Fibroblast of villous mesenchyme (primary cell): ENCODE measurements at regions not wholly inside any gene's neighbourhood (a gene's known extent, or its start where the extent isn't known, plus 50 kb on each side); places are given as distances from the start of the nearest gene placed in this dataset.

Experiments used
- DNase-seq: peaks from one replicate; pipeline ENCODE4 v3.0.0-alpha.2; 2010; ENCODE audit warnings: low read depth
- H3K4me3 ChIP-seq: 2 replicates; pipeline ENCODE4 v1.5.1; 2011; ENCODE audit warnings: low read depth, mild to moderate bottlenecking, low read length
- TF ChIP-seq, protein P1 (sequence below): IDR thresholded peaks from 2 replicates; pipeline ENCODE4 v1.5.1; 2012; ENCODE audit warnings: low read depth, mild to moderate bottlenecking, low read length; ENCODE audit not compliant: insufficient read depth

DNA sequence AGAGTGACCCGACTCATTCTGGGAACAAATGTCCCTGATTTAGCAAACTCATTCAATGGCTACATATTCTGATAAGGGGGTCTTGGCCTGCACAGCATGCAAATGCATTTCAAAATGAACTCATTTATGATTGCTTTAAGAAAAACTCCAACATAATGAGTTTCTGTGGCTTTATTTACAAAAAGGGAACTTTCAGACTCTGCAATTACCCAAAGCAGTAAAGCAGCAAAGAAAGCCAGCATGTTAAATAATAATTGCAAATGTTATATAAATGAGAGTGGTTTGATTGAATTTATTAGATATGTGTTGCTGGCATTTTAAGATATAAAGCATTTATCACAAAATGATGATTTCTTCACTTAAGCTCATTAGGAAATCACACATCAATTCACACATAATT is 295.7 kb downstream of the FBXW7 start:
- TF ChIP-seq, protein P1, sequence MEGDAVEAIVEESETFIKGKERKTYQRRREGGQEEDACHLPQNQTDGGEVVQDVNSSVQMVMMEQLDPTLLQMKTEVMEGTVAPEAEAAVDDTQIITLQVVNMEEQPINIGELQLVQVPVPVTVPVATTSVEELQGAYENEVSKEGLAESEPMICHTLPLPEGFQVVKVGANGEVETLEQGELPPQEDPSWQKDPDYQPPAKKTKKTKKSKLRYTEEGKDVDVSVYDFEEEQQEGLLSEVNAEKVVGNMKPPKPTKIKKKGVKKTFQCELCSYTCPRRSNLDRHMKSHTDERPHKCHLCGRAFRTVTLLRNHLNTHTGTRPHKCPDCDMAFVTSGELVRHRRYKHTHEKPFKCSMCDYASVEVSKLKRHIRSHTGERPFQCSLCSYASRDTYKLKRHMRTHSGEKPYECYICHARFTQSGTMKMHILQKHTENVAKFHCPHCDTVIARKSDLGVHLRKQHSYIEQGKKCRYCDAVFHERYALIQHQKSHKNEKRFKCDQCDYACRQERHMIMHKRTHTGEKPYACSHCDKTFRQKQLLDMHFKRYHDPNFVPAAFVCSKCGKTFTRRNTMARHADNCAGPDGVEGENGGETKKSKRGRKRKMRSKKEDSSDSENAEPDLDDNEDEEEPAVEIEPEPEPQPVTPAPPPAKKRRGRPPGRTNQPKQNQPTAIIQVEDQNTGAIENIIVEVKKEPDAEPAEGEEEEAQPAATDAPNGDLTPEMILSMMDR: no peak
- DNase-seq: no peak
- H3K4me3 ChIP-seq: no peak overlapping the region

DNA sequence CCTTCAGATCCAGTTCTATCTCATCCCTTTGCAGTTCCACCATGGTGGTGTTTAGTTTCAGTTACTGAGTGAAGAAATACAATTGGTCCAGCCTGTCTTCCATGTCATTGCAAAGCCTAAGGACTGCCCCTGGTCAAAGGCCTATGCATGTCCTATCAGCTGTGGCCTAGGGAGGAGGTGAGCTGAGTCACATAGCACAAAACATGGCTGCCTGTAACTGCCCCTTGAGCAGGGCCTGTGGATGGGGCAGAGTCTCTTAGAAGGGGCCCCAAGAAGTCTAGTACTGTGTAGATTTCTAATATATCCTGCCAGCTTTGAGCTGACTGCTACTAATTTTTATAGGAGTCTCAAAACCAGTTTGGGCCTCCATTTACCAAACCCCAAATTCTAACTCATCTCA is 296.7 kb downstream of the FBXW7 start:
- DNase-seq: no peak
- TF ChIP-seq, protein P1: no peak
- H3K4me3 ChIP-seq: no peak overlapping the region

DNA sequence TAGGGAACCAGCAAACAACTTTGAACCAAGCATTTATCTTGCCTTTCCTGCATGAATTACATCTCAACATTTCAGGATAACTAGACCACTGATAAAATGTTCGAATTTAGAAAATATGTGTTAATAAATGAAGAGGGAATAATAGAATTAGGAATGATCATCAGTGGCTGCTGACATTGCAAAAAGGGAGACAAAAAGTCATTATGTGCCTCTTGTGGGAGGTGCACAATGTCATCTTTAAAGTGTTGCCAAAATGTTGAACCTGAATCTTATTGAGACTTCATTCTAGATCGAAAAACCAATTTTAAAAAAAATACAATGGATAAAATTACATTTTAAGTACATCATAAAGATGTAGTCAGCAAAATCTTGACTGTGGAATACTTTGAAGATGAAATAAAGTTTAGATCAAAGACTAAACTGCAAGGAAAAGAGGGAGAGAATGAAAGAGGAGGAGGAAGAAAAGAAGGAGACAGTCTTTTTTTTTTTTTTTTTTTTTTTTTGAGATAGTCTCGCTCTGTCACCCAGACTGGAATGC is 299.3 kb downstream of the FBXW7 start:
- no peak overlapping the region for H3K4me3 ChIP-seq
- no peak for DNase-seq
- TF ChIP-seq, protein P1: no peak

DNA sequence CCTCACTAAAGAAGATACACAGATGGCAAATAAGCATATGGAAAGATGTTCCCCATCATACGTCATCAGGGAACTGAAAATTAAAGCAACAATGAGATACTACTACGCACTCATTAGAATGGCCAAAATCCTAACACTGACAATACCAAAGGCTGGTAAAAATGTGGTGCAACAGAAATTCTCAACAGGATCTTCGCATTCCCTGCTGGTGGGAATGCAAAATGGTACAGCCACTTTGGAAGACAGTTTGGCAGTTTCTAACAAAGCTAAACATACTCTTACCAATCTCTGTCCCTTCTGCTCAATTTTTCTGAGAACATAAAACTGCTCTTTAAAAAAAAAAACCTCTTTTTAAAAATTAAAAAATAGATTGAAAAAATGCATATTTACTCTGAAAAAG is 300.2 kb downstream of the FBXW7 start:
- TF ChIP-seq, protein P1: no peak
- no peak overlapping the region for H3K4me3 ChIP-seq
- DNase-seq: no peak

DNA sequence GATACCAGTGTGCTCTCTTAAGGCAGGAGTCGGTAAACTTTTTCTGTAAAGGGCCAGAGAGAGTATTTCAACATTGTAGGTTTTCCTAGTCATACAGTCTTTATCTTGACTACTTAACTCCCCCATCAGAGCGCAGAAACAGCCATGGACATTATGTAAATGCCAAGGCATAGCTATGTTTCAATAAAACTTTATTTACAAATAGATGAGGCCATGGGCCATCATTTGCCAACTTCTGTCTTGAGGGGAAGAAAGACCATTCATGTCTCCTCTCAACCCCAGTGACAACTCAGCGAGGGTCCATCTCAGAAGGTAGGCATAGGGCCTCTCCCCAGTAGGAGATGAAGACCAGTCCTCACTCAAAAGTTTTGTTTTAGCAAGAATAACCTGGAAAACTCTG is 301.3 kb downstream of the FBXW7 start:
- H3K4me3 ChIP-seq: no peak overlapping the region
- no peak for DNase-seq
- TF ChIP-seq, protein P1: no peak

DNA sequence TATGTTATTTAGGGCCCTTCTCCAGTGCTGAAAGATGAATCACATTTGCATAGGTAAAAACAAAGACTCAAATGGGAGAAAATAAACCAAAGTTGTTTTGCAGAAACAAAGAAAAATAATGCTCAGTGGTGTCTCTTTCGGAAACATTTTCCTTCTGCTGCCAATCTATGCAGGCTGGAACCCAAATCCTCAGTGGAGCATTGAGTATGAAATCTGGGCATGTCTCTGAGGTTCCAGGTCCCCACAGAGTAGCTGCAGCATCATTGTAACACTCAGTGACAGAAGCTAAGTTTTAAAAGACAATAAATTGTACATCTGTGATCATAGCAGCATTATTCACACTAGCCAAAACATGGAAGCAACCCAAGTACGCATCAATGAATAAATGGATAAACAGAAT is 303.6 kb downstream of the FBXW7 start:
- TF ChIP-seq, protein P1: no peak
- no peak for DNase-seq
- no peak overlapping the region for H3K4me3 ChIP-seq

DNA sequence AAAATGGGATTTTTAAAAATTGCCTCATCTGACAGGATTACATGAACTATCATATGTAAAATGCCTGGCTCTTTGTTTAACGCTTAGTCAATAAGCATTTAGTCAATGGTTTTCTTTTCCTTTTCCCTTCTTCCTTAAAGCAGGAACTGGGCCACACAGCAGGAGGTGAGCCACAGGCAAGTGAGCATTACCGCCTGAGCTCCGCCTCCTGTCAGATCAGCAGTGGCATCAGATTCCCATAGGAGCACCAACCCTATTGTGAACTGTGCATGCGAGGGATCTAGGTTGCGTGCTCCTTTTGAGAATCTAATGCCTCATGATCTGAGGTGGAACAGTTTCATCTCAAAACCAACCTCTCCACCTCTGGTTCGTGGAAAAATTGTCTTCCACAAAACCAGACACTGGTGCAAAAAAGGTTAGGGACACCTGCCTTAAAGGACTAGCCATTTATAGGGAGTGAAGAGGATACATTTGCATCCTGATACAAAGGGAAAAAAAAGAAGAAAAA is 306.1 kb downstream of the FBXW7 start:
- no peak for DNase-seq
- no peak overlapping the region for H3K4me3 ChIP-seq
- TF ChIP-seq, protein P1: no peak
